ENCODE measurements at regions not wholly inside any gene's neighbourhood (a gene's known extent, or its start where the extent isn't known, plus 50 kb on each side); places are given as distances from the start of the nearest gene placed in this dataset.
A peak's percentile ranks its signal among the peaks of the same experiment; 100 is the strongest.

GRCh38 chr15:62477929-62478328 lies 312.8 kb upstream of the C2CD4B start:
- Histone ChIP-seq H3K27me3 (ENCODE audit: control insufficient read depth, insufficient read depth, low read length) (no peaks in the 10 kb centered on the region), H3K27ac (ENCODE audit: low read length) (no peak overlapping the region)
- WGBS (ENCODE audit: insufficient coverage, insufficient read length) = no CpG with 5 or more reads among the region's 9 CpGs

GRCh38 chr15:62482785-62483429 lies 317.8 kb upstream of the C2CD4B start:
- H3K27ac ChIP-seq (ENCODE audit: low read length) = no peak overlapping the region

More at GRCh38 chr15:62477929-62478328, 312.8 kb upstream of the C2CD4B start:
- Histone ChIP-seq H3K9me3 (ENCODE audit: control insufficient read depth, insufficient read depth, low read length) (no peaks in the 10 kb centered on the region), H3K4me1 (ENCODE audit: control insufficient read depth, insufficient read depth, low read length) (peaks cover under 1% of the 10 kb centered on the region; the same call in 1 of the 2 replicates), H3K36me3 (ENCODE audit: control insufficient read depth, insufficient read depth, low read length) (no peaks in the 10 kb centered on the region), H3K4me3 (ENCODE audit: low read length) (no peak overlapping the region)
- no peak for DNase-seq (ENCODE audit: low read depth, low spot score)

DNA sequence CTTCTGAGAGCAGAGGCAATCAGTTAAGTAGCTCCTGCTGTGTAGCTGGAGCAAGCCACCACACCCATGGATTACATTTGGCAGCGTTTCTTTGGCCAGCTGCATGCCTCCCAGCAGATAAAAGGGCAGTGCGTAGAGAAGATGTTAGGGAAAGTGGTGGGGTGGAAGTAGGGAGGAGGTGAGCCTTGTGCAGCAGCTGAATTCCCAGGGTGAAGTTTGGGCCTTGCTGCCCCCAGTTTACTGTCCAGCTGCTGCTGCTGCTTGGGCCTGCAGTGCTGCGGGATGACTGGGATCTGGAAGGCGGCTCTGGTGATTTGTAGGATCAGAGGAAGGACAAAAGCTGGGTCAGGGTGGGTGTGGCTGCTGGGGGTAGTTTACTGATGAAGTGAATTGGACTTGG lies 318.7 kb upstream of the C2CD4B start:
- WGBS (ENCODE audit: insufficient coverage, insufficient read length) = no CpG with 5 or more reads among the region's 4 CpGs
- Histone ChIP-seq H3K36me3 (ENCODE audit: control insufficient read depth, insufficient read depth, low read length) (no peaks in the 10 kb centered on the region), H3K9me3 (ENCODE audit: control insufficient read depth, insufficient read depth, low read length) (no peaks in the 10 kb centered on the region), H3K4me1 (ENCODE audit: control insufficient read depth, insufficient read depth, low read length) (peaks cover 1% of the 10 kb centered on the region; the same call in 1 of the 2 replicates), H3K27ac (ENCODE audit: low read length) (no peak overlapping the region), H3K27me3 (ENCODE audit: control insufficient read depth, insufficient read depth, low read length) (no peaks in the 10 kb centered on the region), H3K4me3 (ENCODE audit: low read length) (no peak overlapping the region)
- no peak for DNase-seq (ENCODE audit: low read depth, low spot score)

More at GRCh38 chr15:62482785-62483429, 317.8 kb upstream of the C2CD4B start:
- peak; percentile 58 for DNase-seq (ENCODE audit: low read depth, low spot score)
- H3K4me3 ChIP-seq (ENCODE audit: low read length) = no peak overlapping the region
- H3K27me3 ChIP-seq (ENCODE audit: control insufficient read depth, insufficient read depth, low read length) = no peaks in the 10 kb centered on the region
- WGBS (ENCODE audit: insufficient coverage, insufficient read length) = no CpG with 5 or more reads among the region's 5 CpGs
- peaks cover 1% of the 10 kb centered on the region; the same call in 1 of the 2 replicates for H3K4me1 ChIP-seq (ENCODE audit: control insufficient read depth, insufficient read depth, low read length)
- no peaks in the 10 kb centered on the region for H3K9me3 ChIP-seq (ENCODE audit: control insufficient read depth, insufficient read depth, low read length)
- no peaks in the 10 kb centered on the region for H3K36me3 ChIP-seq (ENCODE audit: control insufficient read depth, insufficient read depth, low read length)

DNA sequence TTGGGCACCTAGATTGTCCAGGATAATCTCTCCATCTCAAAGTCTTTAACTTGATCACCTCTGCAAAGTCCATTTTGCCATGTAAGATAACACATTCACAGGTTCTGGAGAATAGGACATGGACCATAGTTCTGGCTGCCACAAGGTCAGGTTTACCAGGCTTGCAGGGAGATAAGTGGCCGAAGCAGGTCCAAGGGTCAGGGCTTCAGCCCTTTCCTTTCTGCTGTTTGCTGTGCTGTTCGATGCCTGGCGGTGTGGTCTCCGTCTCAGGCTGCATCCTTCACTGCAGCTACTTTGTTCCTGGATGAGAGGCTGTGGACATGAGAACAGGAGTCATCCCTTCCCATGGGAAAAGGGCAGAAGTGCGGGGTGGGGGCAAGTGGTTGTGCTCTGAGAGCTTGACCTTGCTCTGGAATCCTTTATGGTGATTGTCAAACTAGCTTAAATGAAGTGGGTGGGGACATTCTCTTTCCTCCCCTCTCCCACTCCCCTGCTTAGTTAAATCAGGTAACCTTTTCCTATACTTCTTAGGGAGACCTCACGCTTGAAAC lies 320.2 kb upstream of the C2CD4B start:
- no peaks in the 10 kb centered on the region for H3K27me3 ChIP-seq (ENCODE audit: control insufficient read depth, insufficient read depth, low read length)
- DNase-seq (ENCODE audit: low read depth, low spot score) = no peak
- peaks cover 1% of the 10 kb centered on the region; the same call in 1 of the 2 replicates for H3K4me1 ChIP-seq (ENCODE audit: control insufficient read depth, insufficient read depth, low read length)
- H3K36me3 ChIP-seq (ENCODE audit: control insufficient read depth, insufficient read depth, low read length) = no peaks in the 10 kb centered on the region
- no peak overlapping the region for H3K4me3 ChIP-seq (ENCODE audit: low read length)
- H3K27ac ChIP-seq (ENCODE audit: low read length) = no peak overlapping the region
- H3K9me3 ChIP-seq (ENCODE audit: control insufficient read depth, insufficient read depth, low read length) = no peaks in the 10 kb centered on the region
- WGBS (ENCODE audit: insufficient coverage, insufficient read length) = no CpG with 5 or more reads among the region's 6 CpGs

DNA sequence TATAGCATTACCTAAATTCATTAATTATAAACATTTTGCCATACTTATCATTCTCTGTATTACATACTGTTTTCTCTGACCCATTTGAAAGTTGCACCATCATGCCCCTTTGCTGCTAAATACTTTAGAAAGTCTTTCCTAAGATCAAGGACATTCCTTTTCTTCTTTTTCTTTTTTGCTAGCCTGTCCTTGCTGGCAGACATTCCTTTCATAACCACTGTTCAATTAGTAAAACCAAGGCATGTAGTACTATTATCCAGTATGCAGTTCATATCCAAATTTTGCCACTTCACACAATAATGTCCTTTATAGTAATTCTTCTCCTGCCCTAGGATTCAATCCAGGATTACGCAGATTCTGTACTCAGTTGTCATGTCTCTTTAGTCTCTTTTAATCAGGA lies 321.0 kb upstream of the C2CD4B start:
- Histone ChIP-seq H3K4me1 (ENCODE audit: control insufficient read depth, insufficient read depth, low read length) (peaks cover 1% of the 10 kb centered on the region; the same call in 1 of the 2 replicates), H3K9me3 (ENCODE audit: control insufficient read depth, insufficient read depth, low read length) (no peaks in the 10 kb centered on the region), H3K4me3 (ENCODE audit: low read length) (no peak overlapping the region), H3K27me3 (ENCODE audit: control insufficient read depth, insufficient read depth, low read length) (no peaks in the 10 kb centered on the region), H3K36me3 (ENCODE audit: control insufficient read depth, insufficient read depth, low read length) (no peaks in the 10 kb centered on the region), H3K27ac (ENCODE audit: low read length) (no peak overlapping the region)
- no CpG with 5 or more reads among the region's 1 CpG for WGBS (ENCODE audit: insufficient coverage, insufficient read length)
- no peak for DNase-seq (ENCODE audit: low read depth, low spot score)

GRCh38 chr15:62488387-62488786 lies 323.3 kb upstream of the C2CD4B start:
- Histone ChIP-seq H3K27ac (ENCODE audit: low read length) (no peak overlapping the region), H3K4me1 (ENCODE audit: control insufficient read depth, insufficient read depth, low read length) (no peaks in the 10 kb centered on the region), H3K4me3 (ENCODE audit: low read length) (no peak overlapping the region), H3K27me3 (ENCODE audit: control insufficient read depth, insufficient read depth, low read length) (no peaks in the 10 kb centered on the region), H3K9me3 (ENCODE audit: control insufficient read depth, insufficient read depth, low read length) (no peaks in the 10 kb centered on the region), H3K36me3 (ENCODE audit: control insufficient read depth, insufficient read depth, low read length) (no peaks in the 10 kb centered on the region)
- no CpG with 5 or more reads among the region's 1 CpG for WGBS (ENCODE audit: insufficient coverage, insufficient read length)
- no peak for DNase-seq (ENCODE audit: low read depth, low spot score)

- Histone ChIP-seq H3K9me3 (ENCODE audit: control insufficient read depth, insufficient read depth, low read length) (no peaks in the 10 kb centered on the region), H3K4me3 (ENCODE audit: low read length) (no peak overlapping the region), H3K36me3 (ENCODE audit: control insufficient read depth, insufficient read depth, low read length) (no peaks in the 10 kb centered on the region), H3K27ac (ENCODE audit: low read length) (no peak overlapping the region), H3K4me1 (ENCODE audit: control insufficient read depth, insufficient read depth, low read length) (no peaks in the 10 kb centered on the region), H3K27me3 (ENCODE audit: control insufficient read depth, insufficient read depth, low read length) (no peaks in the 10 kb centered on the region)
- no peak for DNase-seq (ENCODE audit: low read depth, low spot score)
- no CpG with 5 or more reads among the region's 2 CpGs for WGBS (ENCODE audit: insufficient coverage, insufficient read length)
Observed at GRCh38 chr15:62491642-62492041, 326.6 kb upstream of the C2CD4B start.

- WGBS (ENCODE audit: insufficient coverage, insufficient read length) = no CpG with 5 or more reads among the region's 6 CpGs
- no peak overlapping the region for H3K27ac ChIP-seq (ENCODE audit: low read length)
- H3K9me3 ChIP-seq (ENCODE audit: control insufficient read depth, insufficient read depth, low read length) = no peaks in the 10 kb centered on the region
- no peaks in the 10 kb centered on the region for H3K4me1 ChIP-seq (ENCODE audit: control insufficient read depth, insufficient read depth, low read length)
- no peak overlapping the region for H3K4me3 ChIP-seq (ENCODE audit: low read length)
- no peaks in the 10 kb centered on the region for H3K36me3 ChIP-seq (ENCODE audit: control insufficient read depth, insufficient read depth, low read length)
- no peaks in the 10 kb centered on the region for H3K27me3 ChIP-seq (ENCODE audit: control insufficient read depth, insufficient read depth, low read length)
- no peak for DNase-seq (ENCODE audit: low read depth, low spot score)
Observed at GRCh38 chr15:62492900-62493299, 327.8 kb upstream of the C2CD4B start.

DNA sequence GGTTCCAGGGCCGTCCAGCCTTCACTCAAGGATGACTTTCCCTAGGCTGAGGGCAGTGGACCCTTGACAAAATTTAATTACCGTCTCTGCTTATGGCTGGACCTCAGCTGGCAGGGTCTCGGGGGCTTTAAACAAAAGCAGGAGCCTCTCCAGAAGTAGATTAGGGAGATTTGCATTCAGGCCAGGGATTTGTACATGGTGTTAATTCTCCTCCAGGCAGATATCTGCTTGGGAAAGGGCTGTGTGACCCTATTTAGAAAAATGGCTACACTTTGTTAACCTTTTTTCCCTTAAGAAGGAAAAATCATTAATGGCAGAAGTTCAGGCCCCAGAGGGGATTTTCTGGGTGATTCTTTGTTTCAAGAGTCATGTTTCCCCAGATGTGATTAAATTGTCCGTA lies 329.1 kb upstream of the C2CD4B start:
- H3K9me3 ChIP-seq (ENCODE audit: control insufficient read depth, insufficient read depth, low read length) = no peaks in the 10 kb centered on the region
- DNase-seq (ENCODE audit: low read depth, low spot score) = no peak
- H3K36me3 ChIP-seq (ENCODE audit: control insufficient read depth, insufficient read depth, low read length) = no peaks in the 10 kb centered on the region
- H3K4me1 ChIP-seq (ENCODE audit: control insufficient read depth, insufficient read depth, low read length) = no peaks in the 10 kb centered on the region
- no peaks in the 10 kb centered on the region for H3K27me3 ChIP-seq (ENCODE audit: control insufficient read depth, insufficient read depth, low read length)
- H3K4me3 ChIP-seq (ENCODE audit: low read length) = no peak overlapping the region
- WGBS (ENCODE audit: insufficient coverage, insufficient read length) = no CpG with 5 or more reads among the region's 4 CpGs
- no peak overlapping the region for H3K27ac ChIP-seq (ENCODE audit: low read length)

DNA sequence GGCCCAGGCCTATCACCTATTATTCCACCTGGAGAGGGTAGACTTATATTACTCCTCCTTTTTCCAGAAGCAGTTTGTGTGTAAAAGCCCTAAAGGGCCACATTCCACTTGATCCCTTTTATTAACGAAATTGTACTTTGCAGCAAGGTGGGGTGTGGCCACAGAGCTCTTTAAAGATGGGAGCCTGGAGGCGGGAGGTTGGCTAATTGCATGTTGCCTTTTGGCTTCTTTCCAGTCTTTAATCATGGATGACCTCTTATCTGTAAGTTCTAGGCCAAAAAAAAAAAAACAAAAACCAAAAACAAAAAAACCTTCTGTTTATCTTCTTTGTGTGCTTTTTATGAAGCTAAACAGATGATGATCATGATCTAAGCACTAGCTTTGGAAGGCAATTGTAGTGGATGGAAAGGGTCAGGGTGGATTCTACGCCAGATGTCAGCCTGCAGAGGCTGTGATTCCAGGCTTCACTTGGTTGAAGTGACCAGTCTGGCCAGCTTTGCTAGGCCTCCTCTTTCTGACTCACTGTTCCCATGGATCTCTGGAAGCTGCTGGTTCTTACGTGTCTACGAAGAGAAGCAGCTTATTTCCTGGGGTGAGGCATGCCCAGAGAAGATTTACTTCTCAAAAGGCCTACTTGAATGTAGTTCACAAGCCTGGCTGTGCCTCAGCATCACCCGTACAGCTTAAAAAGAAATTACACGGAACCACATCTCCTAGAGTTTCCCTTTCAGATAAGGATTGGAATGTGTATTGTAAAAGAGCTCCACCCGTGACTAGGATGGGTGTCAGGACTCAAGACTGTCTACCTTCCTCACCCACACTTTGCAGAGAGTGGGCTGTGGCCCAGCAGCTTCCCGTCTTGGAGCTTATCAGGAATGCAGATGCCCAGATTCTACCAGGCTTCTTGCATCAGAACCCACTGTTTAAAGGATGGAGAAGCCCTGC lies 330.9 kb upstream of the C2CD4B start:
- Histone ChIP-seq H3K4me1 (ENCODE audit: control insufficient read depth, insufficient read depth, low read length) (no peaks in the 10 kb centered on the region), H3K9me3 (ENCODE audit: control insufficient read depth, insufficient read depth, low read length) (no peaks in the 10 kb centered on the region), H3K36me3 (ENCODE audit: control insufficient read depth, insufficient read depth, low read length) (no peaks in the 10 kb centered on the region), H3K27me3 (ENCODE audit: control insufficient read depth, insufficient read depth, low read length) (no peaks in the 10 kb centered on the region), H3K4me3 (ENCODE audit: low read length) (no peak overlapping the region), H3K27ac (ENCODE audit: low read length) (no peak overlapping the region)
- no CpG with 5 or more reads among the region's 9 CpGs for WGBS (ENCODE audit: insufficient coverage, insufficient read length)
- no peak for DNase-seq (ENCODE audit: low read depth, low spot score)
